ENCODE measurements at regions not wholly inside any gene's neighbourhood (a gene's known extent, or its start where the extent isn't known, plus 50 kb on each side); places are given as distances from the start of the nearest gene placed in this dataset.

- DNase-seq: no peak
Observed at GRCh38 chr9:28234133-28234893, 661.0 kb upstream of the C9orf72 start.

DNA sequence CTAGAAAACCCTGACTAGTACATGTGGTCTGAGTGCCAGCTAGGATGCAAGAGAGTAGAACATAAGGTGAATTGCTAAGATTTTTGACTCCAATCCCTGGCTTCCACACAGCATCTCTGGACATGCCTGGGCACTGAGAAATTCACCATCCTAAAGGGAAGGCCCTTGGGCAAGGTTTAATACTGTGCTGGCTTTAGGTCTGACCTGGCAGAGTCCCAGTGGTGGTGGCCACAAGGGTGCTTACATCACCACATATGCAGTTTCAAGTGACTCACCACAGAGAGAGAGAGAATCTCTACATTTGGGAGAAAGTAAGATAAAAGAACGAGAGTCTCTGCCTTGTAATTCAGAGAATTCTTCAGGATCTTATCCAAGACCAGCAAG, 661.6 kb upstream of the C9orf72 start:
- no peak for DNase-seq

- no peak for DNase-seq
Observed at GRCh38 chr9:28249424-28249823, 676.1 kb upstream of the C9orf72 start.

DNA sequence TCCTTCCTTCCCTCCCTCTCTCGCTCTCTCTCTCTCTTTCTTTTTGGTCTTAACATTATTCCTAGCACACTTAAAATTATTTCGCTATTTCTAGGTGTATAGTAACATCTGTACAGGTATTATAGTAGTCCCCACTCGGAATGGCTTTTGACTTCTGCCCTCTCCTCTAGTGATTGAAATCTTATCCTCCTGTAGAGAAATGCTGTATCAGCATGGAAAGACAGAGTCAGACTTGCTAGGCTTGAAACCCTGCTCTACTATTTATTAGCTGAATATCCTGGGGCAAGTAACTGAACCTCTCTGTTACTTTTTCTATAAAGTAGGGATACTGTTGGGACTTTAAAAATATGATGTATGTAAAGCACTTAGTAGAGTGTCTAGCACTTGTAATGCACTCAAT, 681.9 kb upstream of the C9orf72 start:
- no peak for DNase-seq

- DNase-seq: no peak
Observed at GRCh38 chr9:28260330-28260729, 687.0 kb upstream of the C9orf72 start.

DNA sequence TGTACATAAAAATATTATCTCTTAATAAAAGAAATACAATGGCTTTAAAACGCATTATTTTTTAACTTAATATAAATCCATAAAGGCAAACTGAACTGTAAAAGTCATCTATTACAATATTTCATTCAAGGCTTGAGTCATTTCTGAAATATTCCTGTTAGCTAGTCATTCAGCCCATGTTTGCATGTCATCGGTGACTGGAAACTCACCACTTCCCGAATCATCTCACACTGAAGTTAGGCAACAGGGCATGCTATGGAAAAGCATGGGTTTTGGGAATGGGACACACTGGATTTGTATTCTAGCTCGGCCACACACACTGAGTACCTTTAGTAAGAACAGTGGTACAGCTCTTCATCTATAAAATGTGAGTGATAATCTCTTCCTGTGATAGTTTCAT, 691.1 kb upstream of the C9orf72 start:
- no peak for DNase-seq

GRCh38 chr9:28267351-28267750, 694.1 kb upstream of the C9orf72 start:
- no peak for DNase-seq

GRCh38 chr9:28270156-28270555, 696.9 kb upstream of the C9orf72 start:
- no peak for DNase-seq

GRCh38 chr9:28272127-28272526, 698.8 kb upstream of the C9orf72 start:
- no peak for DNase-seq

- no peak for DNase-seq
Observed at GRCh38 chr9:28287455-28287854, 714.2 kb upstream of the C9orf72 start.

GRCh38 chr9:28289746-28290145, 716.5 kb upstream of the C9orf72 start:
- DNase-seq: no peak

DNA sequence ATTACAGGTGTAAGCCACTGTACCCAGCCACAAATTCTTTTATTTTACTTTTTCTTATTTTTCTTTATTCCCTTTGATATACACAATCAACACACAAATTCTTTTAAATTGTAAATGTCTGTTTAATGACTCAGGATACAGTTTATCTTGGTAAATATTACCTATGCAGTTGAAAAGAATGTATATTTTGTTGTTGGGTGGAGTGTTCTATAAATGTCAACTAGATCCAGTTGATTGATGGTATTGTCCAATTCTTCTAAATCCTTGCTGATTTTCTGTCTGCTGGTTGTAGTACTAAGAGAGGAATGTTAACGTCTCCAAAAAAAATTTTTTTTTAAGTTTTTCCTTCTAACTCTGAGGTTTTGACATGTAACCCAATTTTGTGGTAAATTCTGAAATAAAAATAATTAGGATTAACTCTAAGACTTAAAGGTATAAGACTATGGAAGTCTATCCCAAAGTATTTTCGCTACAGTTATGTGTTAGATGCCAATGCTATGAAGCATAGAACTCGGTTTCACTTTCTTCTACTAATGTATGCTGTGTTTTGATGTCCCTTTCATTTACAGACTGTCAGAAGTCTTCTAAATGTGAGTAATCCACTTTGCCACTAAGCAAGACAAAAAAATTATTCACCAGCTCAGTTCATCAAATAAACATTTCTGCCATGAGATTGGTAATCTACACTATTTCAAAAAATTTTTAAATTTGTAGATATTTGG, 720.2 kb upstream of the C9orf72 start:
- DNase-seq: no peak

GRCh38 chr9:28301281-28301680, 728.0 kb upstream of the C9orf72 start:
- DNase-seq: no peak

GRCh38 chr9:28317745-28318144, 744.5 kb upstream of the C9orf72 start:
- DNase-seq: no peak

- DNase-seq: no peak
Observed at GRCh38 chr9:28318515-28318914, 745.2 kb upstream of the C9orf72 start.

GRCh38 chr9:28319981-28320380, 746.7 kb upstream of the C9orf72 start:
- DNase-seq: peak; percentile 16

DNA sequence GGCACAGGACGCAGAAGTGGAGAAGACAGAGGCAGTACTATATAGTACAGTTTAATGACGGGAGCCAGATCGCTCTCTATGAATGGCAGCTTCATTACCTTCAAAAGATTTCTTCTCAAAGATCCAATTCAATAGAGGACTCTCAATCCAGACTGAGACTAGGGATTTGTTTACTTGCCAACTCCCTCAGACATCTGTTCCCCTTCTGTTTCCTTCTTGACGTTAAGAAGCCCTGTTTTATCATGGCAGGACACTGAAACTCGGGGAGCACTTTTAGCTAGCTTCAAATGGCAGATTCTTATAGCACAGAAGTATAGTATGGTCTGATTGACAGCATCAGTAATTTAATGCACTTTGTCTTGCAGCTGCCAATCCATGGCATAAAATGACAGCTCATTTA, 747.3 kb upstream of the C9orf72 start:
- DNase-seq: peak; percentile 71

DNA sequence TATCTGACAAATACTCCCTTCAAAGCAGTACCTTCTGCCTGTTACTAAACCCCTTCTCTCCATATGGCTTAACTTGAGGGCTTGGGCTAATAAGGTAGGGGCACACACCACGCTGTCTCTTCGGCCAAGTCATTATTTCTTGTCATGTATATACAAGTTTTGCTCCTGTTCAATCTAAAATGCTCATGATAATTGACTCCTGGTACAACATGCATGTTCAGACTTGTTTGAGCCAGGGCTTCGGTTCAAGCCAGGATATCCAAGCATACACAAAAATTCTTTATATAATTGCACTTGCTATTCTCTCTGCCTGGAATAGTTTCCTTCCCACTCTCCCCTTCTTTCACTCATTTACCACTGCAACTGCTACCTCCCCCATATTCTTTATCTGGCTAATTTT, 756.0 kb upstream of the C9orf72 start:
- no peak for DNase-seq

- DNase-seq: no peak
Observed at GRCh38 chr9:28332648-28333047, 759.4 kb upstream of the C9orf72 start.

DNA sequence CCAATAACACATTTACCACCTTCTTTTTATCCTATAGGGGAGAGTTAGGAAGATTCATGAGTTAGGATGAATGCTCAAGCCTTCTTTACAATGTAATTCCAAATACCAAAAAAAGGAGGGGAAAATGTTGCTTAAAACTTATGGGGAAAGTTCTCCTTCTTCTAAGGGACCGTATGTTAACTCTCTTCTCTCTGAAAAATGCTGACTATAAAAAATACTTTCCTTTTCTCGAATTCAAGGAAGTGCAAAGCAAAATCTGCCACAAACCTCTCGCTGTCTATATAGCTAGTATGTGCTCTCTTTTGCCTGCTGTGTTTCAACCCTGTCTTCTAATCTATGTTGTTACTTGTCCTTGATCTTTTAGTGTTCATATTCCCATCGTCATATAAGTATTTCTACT, 768.6 kb upstream of the C9orf72 start:
- DNase-seq: no peak

- DNase-seq: peak; percentile 48
Observed at GRCh38 chr9:28342815-28343338, 769.6 kb upstream of the C9orf72 start.

GRCh38 chr9:28363151-28363562, 789.9 kb upstream of the C9orf72 start:
- no peak for DNase-seq

DNA sequence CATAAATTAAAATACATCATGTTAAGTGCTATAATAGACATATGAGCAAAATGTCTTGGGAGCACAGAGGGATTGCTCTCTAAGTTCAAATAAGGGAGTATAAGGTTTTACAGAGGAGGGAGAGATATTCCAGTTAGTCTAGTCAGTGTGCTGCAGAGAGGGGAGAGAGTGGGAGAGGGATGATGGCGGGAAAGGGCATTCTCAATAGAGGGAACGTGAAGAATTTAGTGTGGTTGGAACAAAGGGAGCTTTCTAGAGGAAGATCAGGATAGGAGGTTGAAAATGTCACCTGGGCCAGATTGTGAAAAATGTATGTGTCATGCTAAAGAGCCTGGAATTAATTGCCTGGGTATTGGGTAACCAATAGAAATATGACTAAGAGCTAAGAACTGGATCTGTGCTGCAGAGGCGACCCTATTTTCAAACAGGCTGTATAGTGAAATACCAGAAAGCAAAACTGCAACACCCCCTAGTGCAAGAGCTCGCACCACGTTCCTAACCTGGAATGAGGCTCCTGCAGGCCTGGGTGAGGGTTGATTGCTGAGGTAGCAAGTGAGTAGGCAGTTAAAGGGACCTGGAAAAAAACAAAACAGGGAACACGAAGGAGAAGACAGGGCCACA, 791.8 kb upstream of the C9orf72 start:
- DNase-seq: peak; percentile 11

GRCh38 chr9:28365728-28366127, 792.4 kb upstream of the C9orf72 start:
- no peak for DNase-seq

Measured in NCI-H82 (cell line).